Endodermal cell (in vitro differentiated cells): ENCODE measurements at regions not wholly inside any gene's neighbourhood (a gene's known extent, or its start where the extent isn't known, plus 50 kb on each side); places are given as distances from the start of the nearest gene placed in this dataset.

Source experiments
- DNase-seq: peaks from one replicate; pipeline ENCODE4 v3.0.0-alpha.2; 2017
- H3K27ac ChIP-seq: 2 replicates; pipeline ENCODE4 v1.5.1; 2013; ENCODE audit warnings: mild to moderate bottlenecking, low read depth, low read length, moderate library complexity
- H3K27me3 ChIP-seq: 2 replicates; pipeline ENCODE4 v1.6.1; 2013; ENCODE audit warnings: mild to moderate bottlenecking, low read length, moderate library complexity; ENCODE audit not compliant: insufficient read depth, control insufficient read depth, poor library complexity, severe bottlenecking
- H3K36me3 ChIP-seq: 2 replicates; pipeline ENCODE4 v1.7.0; 2013; ENCODE audit warnings: mild to moderate bottlenecking, low read length, moderate library complexity; ENCODE audit not compliant: control insufficient read depth, insufficient read depth
- H3K4me1 ChIP-seq: one replicate; pipeline ENCODE4 v1.7.0; 2013; ENCODE audit warnings: low read length; ENCODE audit not compliant: control insufficient read depth, insufficient read depth
- H3K4me3 ChIP-seq: 2 replicates; pipeline ENCODE4 v1.5.1; 2013; ENCODE audit warnings: mild to moderate bottlenecking, low read length, moderate library complexity
- H3K9ac ChIP-seq: 2 replicates; pipeline ENCODE4 v1.6.1; 2013; ENCODE audit warnings: mild to moderate bottlenecking, low read length, moderate library complexity; ENCODE audit not compliant: poor library complexity, severe bottlenecking; ENCODE audit errors: extremely low read depth
- H3K9me3 ChIP-seq: 2 replicates; pipeline ENCODE4 v1.6.1; 2013; ENCODE audit warnings: mild to moderate bottlenecking, low read length, moderate library complexity; ENCODE audit not compliant: control insufficient read depth
- H3K27ac Mint-ChIP-seq: 2 replicates; pipeline ENCODE4 v1.8.0; 2020; ENCODE audit warnings: mixed read lengths
- H3K27me3 Mint-ChIP-seq: 2 replicates; pipeline ENCODE4 v1.8.0; 2021; ENCODE audit warnings: mild to moderate bottlenecking, mixed read lengths; ENCODE audit not compliant: insufficient read depth
- H3K36me3 Mint-ChIP-seq: 2 replicates; pipeline ENCODE4 v1.8.0; 2020; ENCODE audit warnings: low read depth, mixed read lengths
- H3K4me1 Mint-ChIP-seq: 2 replicates; pipeline ENCODE4 v1.8.0; 2020; ENCODE audit warnings: mixed read lengths
- H3K4me3 Mint-ChIP-seq: 2 replicates; pipeline ENCODE4 v1.8.0; 2020; ENCODE audit warnings: mild to moderate bottlenecking, moderate library complexity, mixed read lengths
- H3K9me3 Mint-ChIP-seq: 2 replicates; pipeline ENCODE4 v1.8.0; 2020; ENCODE audit warnings: mild to moderate bottlenecking, mixed read lengths
- CTCF ChIP-seq: fragments of 200-600 bp; sonication (generic); conservative IDR thresholded peaks from 2 replicates; pipeline ENCODE4 v1.5.0; 2021; ENCODE audit warnings: antibody characterized with exemption, mild to moderate bottlenecking
- WGBS, 2 experiments: methylation state at CpG; one replicate each; pipeline versions ENCODE4 v1.1.5 to v1.1.7; 2013; ENCODE audit warnings: missing lambda C conversion rate in 2 of 2, mixed read lengths in 1 of 2; ENCODE audit not compliant: insufficient coverage in 1 of 2, insufficient read length in 1 of 2; 5-methylcytosine and 5-hydroxymethylcytosine counted together

DNA sequence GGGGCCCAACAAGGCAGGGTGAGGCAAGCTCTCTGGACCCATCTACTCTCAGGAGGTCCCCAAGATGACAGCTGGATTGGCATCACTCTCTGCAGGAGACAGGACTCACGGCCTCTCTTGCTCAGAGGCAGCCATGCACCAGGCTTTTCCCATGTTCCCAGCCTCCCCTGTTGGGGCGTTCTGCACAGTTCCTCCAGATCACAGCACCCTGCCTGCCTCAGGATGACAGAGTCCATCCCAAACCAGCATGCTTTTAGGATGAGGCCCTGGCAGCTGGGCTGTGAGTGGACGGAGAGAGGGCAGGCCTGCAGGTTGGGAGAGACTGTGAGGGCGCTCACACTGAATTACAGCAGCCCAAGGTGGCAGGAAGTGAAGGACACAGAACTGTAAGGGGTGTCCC, 143.2 kb upstream of the MLN start:
- 90 to 92% methylated on average over 2 to 4 of the region's 4 CpGs for WGBS, 2 experiments
- Mint-ChIP-seq H3K27me3 (peaks cover 46% of the 10 kb centered on the region), H3K36me3 (no peaks in the 10 kb centered on the region), H3K9me3 (no peaks in the 10 kb centered on the region), H3K4me3 (no peak overlapping the region), H3K4me1 (peaks cover 13% of the 10 kb centered on the region), H3K27ac (no peak overlapping the region)
- DNase-seq = no peak
- Histone ChIP-seq H3K4me1 (peaks cover 12% of the 10 kb centered on the region), H3K4me3 (no peak overlapping the region), H3K36me3 (no peaks in the 10 kb centered on the region), H3K27me3 (peaks cover 6% of the 10 kb centered on the region), H3K27ac (no peak overlapping the region), H3K9me3 (no peaks in the 10 kb centered on the region), H3K9ac (no peak overlapping the region)
- TF ChIP-seq CTCF = no peak

DNA sequence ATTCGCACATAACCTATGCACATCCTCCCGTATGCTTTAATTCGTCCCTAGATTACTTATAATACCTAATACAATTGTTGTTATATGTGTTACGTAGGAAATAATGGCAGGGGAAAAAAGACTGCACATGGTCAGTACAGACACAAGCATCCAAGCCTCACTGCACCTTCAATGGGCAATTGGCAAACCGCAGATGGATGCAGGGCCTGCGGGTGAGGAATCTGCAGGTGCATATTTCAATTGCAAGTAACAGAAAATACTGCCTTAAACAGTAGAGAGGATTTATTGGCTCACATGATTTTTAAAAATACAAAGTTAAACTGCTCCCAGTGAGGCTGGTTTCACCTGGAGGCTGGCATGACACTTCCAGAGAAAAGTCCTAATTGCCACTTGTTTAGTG, 142.1 kb upstream of the MLN start:
- H3K9me3 Mint-ChIP-seq = no peaks in the 10 kb centered on the region
- Histone ChIP-seq H3K27ac (no peak overlapping the region), H3K27me3 (peaks cover 6% of the 10 kb centered on the region), H3K4me1 (peaks cover 8% of the 10 kb centered on the region), H3K9me3 (no peaks in the 10 kb centered on the region), H3K36me3 (no peaks in the 10 kb centered on the region), H3K4me3 (no peak overlapping the region), H3K9ac (no peak overlapping the region)
- H3K4me3 Mint-ChIP-seq = no peak overlapping the region
- H3K27ac Mint-ChIP-seq = no peak overlapping the region
- H3K27me3 Mint-ChIP-seq = peaks cover 51% of the 10 kb centered on the region
- H3K36me3 Mint-ChIP-seq = no peaks in the 10 kb centered on the region
- DNase-seq = no peak
- peaks cover 12% of the 10 kb centered on the region for H3K4me1 Mint-ChIP-seq
- WGBS, 2 experiments = 94 to 97% methylated on average over 2 to 6 of the region's 6 CpGs
- no peak for TF ChIP-seq CTCF

- Histone ChIP-seq H3K27me3 (peaks cover 6% of the 10 kb centered on the region), H3K9ac (no peak overlapping the region), H3K27ac (no peak overlapping the region), H3K9me3 (no peaks in the 10 kb centered on the region), H3K4me3 (no peak overlapping the region), H3K4me1 (peaks cover 4% of the 10 kb centered on the region), H3K36me3 (no peaks in the 10 kb centered on the region)
- no peak for TF ChIP-seq CTCF
- no peak overlapping the region for H3K27ac Mint-ChIP-seq
- H3K4me3 Mint-ChIP-seq = no peak overlapping the region
- peaks cover 57% of the 10 kb centered on the region for H3K27me3 Mint-ChIP-seq
- no peaks in the 10 kb centered on the region for H3K36me3 Mint-ChIP-seq
- DNase-seq = no peak
- WGBS, 2 experiments = 94 to 95% methylated on average over 9 to 19 of the region's 22 CpGs
- no peaks in the 10 kb centered on the region for H3K9me3 Mint-ChIP-seq
- H3K4me1 Mint-ChIP-seq = peaks cover 9% of the 10 kb centered on the region
These were observed 141.0 kb upstream of the MLN start for GRCh38 chr6:33944686-33945411.
